ENCODE measurements at regions not wholly inside any gene's neighbourhood (a gene's known extent, or its start where the extent isn't known, plus 50 kb on each side); places are given as distances from the start of the nearest gene placed in this dataset.

- H3K4me1 ChIP-seq: no peaks in the 10 kb centered on the region
- H3K4me3 ChIP-seq: no peak overlapping the region
- DNase-seq: no peak
- intact Hi-C loops (cut with DNase I): no loop called here
- no peak for TF ChIP-seq POLR2A (IDR thresholded peaks at IDR 0.05)
- TF ChIP-seq CTCF (IDR thresholded peaks at IDR 0.05): no peak
- no peaks in the 10 kb centered on the region for H3K27me3 ChIP-seq
- no CpG with 5 or more reads among the region's 3 CpGs for WGBS (ENCODE audit: insufficient coverage, low coverage, low lambda C conversion rate, missing lambda C conversion rate)
- H3K36me3 ChIP-seq: no peaks in the 10 kb centered on the region
- no peaks in the 10 kb centered on the region for H3K9me3 ChIP-seq
- ATAC-seq: no peak
- H3K27ac ChIP-seq: no peak overlapping the region
Measured at GRCh38 chr13:95441326-95441725, 111.2 kb upstream of the CLDN10 start.

GRCh38 chr13:95444006-95444730 is 108.4 kb upstream of the CLDN10 start:
- H3K36me3 ChIP-seq: no peaks in the 10 kb centered on the region
- H3K9me3 ChIP-seq: no peaks in the 10 kb centered on the region
- H3K4me3 ChIP-seq: no peak overlapping the region
- DNase-seq (no peak), ATAC-seq (no peak)
- intact Hi-C loops (cut with DNase I): no loop called here
- 79% methylated on average over 6 of the region's 6 CpGs for WGBS (ENCODE audit: insufficient coverage, low coverage, low lambda C conversion rate, missing lambda C conversion rate)
- no peaks in the 10 kb centered on the region for H3K27me3 ChIP-seq
- TF ChIP-seq POLR2A (IDR thresholded peaks at IDR 0.05) (no peak), CTCF (IDR thresholded peaks at IDR 0.05) (no peak)
- no peak overlapping the region for H3K27ac ChIP-seq
- H3K4me1 ChIP-seq: no peaks in the 10 kb centered on the region

GRCh38 chr13:95445131-95445530 is 107.4 kb upstream of the CLDN10 start:
- DNase-seq: no peak
- no peaks in the 10 kb centered on the region for H3K36me3 ChIP-seq

GRCh38 chr13:95447814-95448213 is 104.7 kb upstream of the CLDN10 start:
- Histone ChIP-seq H3K27me3 (no peaks in the 10 kb centered on the region), H3K36me3 (no peaks in the 10 kb centered on the region), H3K27ac (no peak overlapping the region), H3K4me1 (no peaks in the 10 kb centered on the region), H3K9me3 (no peaks in the 10 kb centered on the region), H3K4me3 (no peak overlapping the region)
- no peak for ATAC-seq
- intact Hi-C loops (cut with DNase I): no loop called here
- WGBS (ENCODE audit: insufficient coverage, low coverage, low lambda C conversion rate, missing lambda C conversion rate): 52% methylated on average over 3 of the region's 8 CpGs
- TF ChIP-seq CTCF (IDR thresholded peaks at IDR 0.05) (no peak), POLR2A (IDR thresholded peaks at IDR 0.05) (no peak)
- DNase-seq: no peak

More at GRCh38 chr13:95445131-95445530, 107.4 kb upstream of the CLDN10 start:
- intact Hi-C loops (cut with DNase I): no loop called here
- Histone ChIP-seq H3K4me1 (no peaks in the 10 kb centered on the region), H3K27me3 (no peaks in the 10 kb centered on the region), H3K27ac (no peak overlapping the region), H3K9me3 (no peaks in the 10 kb centered on the region), H3K4me3 (no peak overlapping the region)
- no peak for ATAC-seq
- 54% methylated on average over 4 of the region's 4 CpGs for WGBS (ENCODE audit: insufficient coverage, low coverage, low lambda C conversion rate, missing lambda C conversion rate)
- no peak for TF ChIP-seq CTCF (IDR thresholded peaks at IDR 0.05)
- TF ChIP-seq POLR2A (IDR thresholded peaks at IDR 0.05): no peak

Measured in right lobe of liver (tissue), 6 donors.